ENCODE measurements at regions not wholly inside any gene's neighbourhood (a gene's known extent, or its start where the extent isn't known, plus 50 kb on each side); places are given as distances from the start of the nearest gene placed in this dataset.

DNA sequence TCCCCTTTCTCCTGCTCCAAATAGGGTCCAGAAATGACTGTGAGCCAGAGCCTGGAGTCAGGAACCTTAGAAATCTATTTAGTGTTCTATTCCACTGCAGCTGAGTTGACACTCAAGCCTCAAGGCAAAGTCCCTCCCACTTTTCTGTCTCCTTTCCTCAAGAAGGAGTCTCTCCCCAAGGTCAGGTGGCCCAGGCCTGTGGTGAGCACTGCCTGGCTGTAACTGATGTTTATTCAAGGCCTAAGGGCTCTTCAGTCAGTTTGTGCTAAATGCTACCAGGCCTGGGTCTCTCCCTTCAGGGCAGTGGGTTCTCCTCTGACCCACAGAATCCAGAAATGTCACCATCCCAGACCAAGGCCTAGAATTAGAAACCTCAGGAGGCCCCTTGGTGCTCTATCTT lies 1042.9 kb upstream of the EPHA7 start:
- TF ChIP-seq, protein P1, sequence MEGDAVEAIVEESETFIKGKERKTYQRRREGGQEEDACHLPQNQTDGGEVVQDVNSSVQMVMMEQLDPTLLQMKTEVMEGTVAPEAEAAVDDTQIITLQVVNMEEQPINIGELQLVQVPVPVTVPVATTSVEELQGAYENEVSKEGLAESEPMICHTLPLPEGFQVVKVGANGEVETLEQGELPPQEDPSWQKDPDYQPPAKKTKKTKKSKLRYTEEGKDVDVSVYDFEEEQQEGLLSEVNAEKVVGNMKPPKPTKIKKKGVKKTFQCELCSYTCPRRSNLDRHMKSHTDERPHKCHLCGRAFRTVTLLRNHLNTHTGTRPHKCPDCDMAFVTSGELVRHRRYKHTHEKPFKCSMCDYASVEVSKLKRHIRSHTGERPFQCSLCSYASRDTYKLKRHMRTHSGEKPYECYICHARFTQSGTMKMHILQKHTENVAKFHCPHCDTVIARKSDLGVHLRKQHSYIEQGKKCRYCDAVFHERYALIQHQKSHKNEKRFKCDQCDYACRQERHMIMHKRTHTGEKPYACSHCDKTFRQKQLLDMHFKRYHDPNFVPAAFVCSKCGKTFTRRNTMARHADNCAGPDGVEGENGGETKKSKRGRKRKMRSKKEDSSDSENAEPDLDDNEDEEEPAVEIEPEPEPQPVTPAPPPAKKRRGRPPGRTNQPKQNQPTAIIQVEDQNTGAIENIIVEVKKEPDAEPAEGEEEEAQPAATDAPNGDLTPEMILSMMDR (optimal IDR thresholded peaks at IDR 0.05 in 1 of 3, IDR thresholded peaks at IDR 0.05 in 1 of 3, conservative IDR thresholded peaks at IDR 0.05 in 1 of 3; ENCODE audit: extremely low read depth in 1 of 3, insufficient read depth in 2 of 3, low read length in 3 of 3) = no peak
- TF ChIP-seq EZH2 (IDR thresholded peaks at IDR 0.05; ENCODE audit: low read length) = no peak
